HG03175 (cell line): ENCODE measurements at regions not wholly inside any gene's neighbourhood (a gene's known extent, or its start where the extent isn't known, plus 50 kb on each side); places are given as distances from the start of the nearest gene placed in this dataset.

Source experiments
- ATAC-seq: cut with Tn5 transposase; IDR thresholded peaks from one replicate; pipeline ENCODE4 v1.9.1; 2021; ENCODE audit warnings: mild to moderate bottlenecking, moderate library complexity; ENCODE audit not compliant: unreplicated experiment

DNA sequence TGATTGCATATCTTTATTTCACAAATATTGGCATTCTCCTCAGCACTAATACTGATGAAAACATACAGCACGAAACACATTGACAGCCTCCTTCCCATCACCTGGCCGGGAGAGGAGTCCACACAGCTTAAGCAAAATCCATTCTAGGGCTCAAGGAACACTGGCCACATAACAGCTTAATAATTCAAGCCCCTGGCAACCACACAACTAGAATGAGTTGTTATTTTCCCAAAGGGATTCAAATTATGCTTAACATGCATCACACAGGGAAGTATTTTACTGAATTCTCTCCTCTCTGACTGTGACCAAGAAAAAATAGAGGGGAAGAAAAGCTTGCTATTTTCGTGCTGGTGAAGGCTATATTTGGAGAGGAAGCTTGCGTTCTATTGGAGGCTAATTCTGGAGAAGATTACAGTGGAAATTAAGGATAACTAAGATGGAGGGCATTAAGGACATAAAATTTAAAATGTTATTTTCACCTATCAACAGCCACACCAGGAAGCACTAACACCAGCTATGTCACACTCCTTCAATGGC is 198.5 kb downstream of the ADGRG6 start:
- no peak for ATAC-seq

DNA sequence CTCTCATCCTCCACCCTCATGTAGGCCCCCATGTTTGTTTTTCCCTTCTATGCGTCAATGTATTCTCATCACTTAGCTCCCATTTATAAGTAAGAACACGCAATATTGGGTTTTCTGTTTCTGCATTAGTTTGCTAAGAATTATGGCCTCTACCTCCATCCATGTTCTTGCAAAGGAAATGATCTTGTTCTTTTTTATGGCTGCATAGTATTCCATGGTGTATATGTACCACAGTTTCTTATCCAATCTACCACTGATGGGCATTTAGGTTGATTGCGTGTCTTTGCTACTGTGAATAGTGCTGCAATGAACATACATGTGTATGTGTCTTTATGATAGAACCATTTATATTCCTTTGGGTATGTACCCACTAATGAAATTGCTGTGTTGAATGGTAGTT is 200.0 kb downstream of the ADGRG6 start:
- no peak for ATAC-seq

DNA sequence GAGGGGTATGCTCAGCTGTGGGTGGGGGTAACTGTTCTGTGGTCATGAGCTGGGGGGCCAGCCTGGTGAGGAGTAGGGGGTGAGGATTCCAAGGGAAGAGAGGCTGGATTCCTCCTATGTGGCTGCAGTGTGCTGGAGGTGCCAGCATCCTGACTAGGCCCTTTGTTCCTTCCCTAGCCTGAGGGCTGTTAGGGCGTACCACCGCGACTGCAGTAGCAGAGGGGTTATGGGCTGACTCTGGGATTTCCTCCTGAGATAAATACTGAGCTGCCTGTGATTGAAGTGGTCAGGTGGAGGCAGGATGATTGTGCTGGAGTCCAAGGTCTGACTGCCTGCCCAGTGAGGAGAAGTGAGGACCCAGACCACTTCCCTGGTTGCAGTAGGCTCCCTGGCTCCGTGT is 205.3 kb downstream of the ADGRG6 start:
- no peak for ATAC-seq

DNA sequence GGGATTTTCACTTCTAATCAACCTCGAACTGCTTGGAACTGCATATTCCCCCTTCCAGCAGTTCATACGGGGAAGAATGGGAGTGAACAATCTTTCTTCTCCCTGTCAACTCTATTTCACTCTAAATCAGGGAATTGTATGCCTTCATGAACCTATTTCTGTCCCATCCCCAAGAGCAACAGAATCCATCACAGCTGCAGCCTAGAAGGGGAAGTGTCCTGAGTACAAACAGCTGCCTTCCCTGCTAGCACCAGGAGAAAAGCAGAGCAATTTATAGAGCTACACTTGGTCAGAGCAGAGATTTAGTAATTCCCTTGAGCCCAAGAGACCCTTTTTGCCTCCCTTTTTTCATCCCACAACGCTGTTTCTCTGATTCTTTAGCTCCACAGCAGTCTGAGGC is 208.4 kb downstream of the ADGRG6 start:
- no peak for ATAC-seq

DNA sequence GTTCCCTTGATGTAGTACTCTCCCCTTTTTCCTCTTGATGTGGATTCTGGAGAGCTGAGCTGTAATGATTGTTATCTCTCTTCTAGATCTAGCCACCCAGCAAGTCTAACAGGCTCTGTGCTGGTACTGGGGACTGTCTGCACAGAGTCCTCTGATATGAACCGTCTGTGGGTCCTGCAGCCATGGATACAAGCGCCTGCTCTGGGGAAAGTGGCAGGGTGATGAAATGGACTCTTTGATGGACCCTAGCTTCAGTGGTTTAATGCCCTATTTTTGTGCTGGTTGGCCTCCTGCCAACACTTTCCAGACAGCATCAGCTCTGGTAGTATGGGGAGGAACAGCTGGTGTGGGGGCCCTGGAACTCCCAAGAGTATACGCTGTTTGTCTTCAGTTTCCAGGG is 216.3 kb downstream of the ADGRG6 start:
- ATAC-seq: no peak

DNA sequence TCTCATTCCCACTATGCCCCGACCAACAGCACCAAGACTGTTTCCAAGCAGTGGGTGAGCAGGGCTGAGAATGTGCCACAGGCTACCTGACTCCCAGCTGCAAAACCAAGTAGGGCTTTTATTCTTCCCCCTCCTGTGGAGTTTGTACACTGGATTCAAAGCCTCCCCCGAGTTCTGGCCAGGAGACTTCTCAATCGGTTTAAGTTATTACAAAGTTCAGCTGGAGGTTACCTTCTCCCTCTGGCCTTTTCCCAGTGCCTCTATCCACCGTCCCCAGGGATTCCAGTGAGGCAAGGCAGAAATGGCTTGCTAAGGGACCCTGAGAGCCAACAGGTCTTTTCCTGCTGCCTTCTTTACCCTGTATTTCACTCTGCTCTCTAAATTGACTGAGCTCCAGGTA is 217.0 kb downstream of the ADGRG6 start:
- ATAC-seq: no peak

DNA sequence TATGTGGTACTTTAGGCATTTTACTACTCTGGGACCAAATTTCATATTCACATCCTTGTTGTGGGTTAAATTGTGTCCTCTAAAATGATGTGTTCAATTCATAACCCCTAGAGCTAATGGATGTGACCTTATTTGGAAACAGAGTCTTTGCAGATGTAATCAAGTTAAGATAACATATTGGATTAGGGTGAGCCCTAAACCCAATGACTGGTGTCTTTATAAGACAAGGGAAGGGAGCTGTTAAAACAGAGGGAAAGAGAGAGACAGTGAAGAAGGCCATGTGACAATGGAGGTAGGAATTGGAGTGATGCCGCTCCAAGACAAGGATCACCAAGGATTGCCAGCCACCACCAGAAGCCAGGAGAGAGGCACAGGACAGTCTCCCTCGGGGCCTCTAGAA is 220.0 kb downstream of the ADGRG6 start:
- ATAC-seq: no peak

DNA sequence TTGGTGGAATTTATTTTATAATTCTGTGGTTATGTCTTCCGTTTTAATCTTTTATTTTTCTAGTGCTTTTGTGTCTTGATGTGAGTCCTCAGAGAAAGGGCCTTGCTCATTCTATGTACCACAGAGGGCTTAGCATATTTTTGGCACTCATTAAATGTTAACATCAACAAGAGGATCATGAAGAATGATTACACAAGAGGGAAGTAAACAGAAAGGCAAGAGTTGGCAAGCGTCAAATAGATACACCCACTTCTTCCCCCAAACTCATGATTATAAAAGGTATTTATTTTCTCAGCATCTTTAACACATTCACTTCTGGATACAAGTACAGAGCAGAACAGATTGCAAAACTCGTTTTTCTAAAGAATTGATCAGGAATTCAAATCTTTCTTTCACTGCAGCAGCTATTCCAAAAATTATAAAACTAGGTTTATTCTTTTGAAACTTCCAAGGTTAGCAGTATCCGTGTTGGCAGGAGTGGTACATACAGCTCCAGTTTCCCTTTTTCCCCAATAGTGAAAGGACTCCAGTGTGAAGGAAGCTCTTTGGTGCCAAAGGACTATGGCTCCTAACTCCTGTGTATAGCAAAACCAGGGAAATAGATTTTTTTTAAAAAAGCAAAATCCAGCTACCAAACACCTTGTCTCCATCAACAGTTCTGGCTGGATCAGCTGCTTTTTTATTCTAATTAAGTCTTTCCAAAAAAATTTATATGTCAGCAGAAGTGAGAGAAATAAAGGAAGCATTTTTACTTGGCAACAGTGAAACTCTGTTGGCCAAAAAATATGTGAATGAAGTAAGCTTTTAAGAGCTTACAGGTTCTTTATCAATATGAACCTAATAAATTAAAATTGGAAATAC is 221.9 kb downstream of the ADGRG6 start:
- no peak for ATAC-seq

DNA sequence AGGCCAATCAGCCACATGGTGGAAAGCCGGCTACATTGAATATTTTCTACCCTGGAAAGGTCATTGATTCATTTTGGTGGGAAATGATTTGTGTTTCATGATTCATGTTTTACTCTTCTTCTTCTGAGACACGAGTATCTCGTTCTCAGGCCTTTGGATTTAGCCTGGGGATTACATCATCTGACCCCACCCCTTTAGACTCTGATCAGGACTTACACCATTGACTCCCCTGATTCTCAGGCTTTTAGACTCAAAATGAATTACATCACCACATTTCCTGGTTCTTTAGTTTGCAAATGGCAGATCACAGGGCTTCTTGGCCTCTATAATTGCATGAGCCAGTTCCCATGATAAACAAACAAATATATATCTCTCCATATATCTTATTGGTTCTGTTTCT is 228.8 kb downstream of the ADGRG6 start:
- no peak for ATAC-seq

DNA sequence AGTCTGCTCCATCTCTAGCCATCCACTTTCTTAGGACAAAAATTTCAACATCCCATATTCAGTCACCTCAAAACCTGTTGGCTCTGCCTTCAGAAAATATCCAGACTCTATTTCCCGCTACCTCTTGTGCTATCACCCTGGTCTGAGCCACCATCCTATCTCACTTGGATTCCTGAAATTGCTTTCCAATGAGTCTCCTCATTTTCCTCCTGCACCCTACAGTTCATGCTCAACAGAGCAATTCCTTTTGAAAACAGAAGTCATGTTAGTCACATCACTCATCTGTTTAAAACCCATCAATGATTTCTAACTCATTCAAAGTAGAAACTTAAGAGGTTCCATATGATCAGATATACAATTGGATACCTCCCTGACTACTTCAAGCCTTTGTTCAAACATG is 229.9 kb downstream of the ADGRG6 start:
- no peak for ATAC-seq

DNA sequence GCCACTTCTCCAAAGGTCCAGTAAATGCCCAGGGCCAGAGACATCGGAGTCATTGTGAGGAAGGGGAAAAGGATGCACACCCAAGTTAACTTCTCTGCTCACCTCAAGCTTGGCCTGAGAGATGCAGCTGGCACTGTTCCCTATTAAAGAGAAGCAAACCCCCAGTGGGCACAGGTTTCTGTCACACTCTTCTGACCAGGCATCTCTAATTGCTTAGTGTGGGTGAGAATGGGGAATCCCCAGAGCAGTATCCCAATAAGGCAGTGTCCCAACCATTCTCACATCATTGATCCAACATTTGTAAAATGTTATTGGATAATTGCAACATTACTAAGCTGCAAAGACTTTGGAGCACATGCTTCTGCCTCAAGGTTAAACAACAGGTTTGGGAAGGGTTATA is 232.3 kb downstream of the ADGRG6 start:
- no peak for ATAC-seq

DNA sequence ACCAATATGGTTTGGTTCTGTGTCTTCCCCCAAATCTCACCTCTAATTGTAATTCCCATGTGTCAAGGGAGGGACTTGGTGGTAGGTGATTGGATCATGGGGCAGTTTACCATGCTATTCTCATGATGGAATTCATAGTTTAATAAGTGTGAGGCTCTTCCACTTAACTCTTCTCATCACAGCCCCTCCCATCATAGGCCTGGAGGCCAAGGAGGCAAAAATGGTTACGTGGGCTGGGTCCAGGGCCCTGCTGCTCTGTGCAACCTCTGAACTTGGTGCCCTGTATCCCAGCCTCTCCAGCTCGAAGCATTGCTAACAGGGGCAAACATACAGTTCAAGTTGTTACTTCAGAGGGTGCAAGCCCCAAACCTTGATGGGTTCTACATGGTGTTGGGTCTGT is 232.7 kb downstream of the ADGRG6 start:
- ATAC-seq: no peak

DNA sequence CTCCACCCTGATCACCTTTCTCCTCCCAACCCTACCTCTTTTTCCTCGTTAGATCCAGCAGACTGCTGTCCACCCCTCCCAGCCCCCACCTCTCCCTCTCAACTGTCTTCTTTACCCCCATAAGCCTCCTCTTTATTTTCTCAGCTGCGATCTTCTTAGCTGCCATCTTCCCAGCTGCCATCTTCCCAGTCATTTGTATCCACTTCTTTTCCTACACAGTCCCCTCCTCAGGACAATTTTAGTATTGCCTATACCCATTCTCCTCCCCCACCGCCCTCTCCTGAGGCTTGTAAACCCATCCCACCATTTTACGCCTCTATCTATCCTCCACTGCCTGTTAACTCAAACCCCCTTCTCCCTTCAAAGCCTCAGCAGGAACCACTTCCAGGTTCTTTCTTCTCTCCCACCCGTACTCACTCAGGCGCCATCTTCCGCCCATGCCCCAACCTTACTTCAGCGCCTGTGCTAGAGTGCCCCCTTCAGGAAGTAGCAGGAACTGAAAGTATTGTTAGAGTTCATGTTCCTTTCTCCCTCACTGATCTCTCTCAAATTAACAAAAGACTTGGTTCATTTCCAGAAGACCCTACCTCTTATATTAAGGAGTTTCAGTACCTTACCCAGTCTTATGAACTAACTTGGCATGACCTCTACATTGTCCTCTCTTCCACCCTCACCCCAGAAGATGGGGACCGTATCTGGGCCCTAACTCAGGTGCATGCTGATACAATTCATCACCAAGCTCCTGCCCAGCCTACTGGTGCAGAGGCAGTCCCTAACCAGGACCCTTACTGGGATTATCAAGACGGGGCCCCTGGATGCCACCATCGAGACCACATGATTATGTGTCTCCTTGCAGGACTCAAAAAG is 236.0 kb downstream of the ADGRG6 start:
- no peak for ATAC-seq

DNA sequence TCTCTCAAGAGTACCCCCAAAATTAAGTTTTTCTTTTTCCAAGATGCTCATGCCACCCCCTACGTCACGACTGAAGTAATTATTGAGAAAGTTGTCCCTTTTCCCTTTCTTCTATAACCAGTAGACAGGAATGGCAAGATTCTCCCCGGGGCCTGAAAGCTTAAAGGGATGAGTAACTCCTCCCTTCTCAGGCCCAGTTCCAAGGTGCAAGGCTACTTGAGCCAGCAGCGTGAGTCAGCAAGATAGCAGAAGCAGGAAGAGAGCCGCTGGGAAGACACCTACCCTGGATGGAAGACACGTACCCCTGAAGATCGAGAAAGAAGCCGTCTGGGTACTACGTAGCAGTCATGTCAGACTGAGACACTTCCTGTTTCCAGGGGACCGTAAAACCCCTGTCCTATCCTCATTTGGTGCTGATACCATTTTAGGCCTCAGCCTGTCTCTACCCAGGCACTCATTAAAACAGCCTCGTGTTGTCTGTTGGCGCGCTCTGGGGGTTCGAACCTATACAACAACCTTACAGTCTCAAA is 241.0 kb downstream of the ADGRG6 start:
- ATAC-seq: no peak

DNA sequence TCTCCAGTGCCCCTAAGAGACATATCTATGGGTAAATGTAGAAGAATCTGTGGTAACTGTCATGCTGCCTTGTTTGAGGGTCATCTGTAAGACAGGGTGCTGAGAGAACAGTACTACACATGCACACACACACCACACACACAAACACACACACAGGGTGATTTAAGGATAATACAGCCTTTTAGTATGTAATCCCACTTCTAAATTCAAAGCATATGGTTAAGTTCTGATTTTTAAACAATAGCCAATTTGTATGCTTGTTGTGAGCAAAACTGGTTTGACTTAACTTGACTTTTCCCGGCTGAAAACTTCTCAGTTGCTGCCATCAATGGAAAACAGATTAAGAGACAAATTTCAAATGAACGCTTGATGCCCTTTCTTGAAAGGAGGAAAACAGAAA is 241.8 kb downstream of the ADGRG6 start:
- ATAC-seq: no peak

DNA sequence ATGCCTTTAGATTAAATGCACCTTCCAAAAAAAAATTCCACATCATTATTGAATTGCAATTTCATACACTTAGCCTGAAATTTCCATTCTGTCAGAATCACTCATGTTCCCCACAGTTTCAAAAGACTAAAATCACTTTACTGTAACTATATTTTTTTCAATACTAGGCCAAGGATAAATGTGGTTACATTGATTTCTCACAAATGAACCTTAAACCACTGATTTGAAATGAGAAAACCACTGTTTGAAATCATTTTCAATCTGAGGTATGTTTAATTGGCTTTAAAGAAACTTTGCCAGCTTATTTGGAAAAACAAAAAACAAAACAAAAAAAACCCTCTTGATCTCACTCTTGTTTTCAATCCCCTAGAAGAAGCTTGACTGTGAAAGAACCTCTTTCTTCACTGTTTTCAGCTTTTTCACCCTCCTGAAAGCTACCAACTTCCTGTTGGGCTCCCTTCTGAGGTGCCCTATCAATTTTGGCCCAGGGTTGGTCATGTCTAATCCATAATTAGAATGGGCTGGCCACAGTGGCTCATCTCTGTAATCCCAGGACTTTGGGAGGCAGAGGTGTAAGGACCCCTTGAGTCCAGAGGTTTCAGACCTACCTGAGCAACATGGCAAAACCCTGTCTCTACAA is 242.5 kb downstream of the ADGRG6 start:
- ATAC-seq: no peak

DNA sequence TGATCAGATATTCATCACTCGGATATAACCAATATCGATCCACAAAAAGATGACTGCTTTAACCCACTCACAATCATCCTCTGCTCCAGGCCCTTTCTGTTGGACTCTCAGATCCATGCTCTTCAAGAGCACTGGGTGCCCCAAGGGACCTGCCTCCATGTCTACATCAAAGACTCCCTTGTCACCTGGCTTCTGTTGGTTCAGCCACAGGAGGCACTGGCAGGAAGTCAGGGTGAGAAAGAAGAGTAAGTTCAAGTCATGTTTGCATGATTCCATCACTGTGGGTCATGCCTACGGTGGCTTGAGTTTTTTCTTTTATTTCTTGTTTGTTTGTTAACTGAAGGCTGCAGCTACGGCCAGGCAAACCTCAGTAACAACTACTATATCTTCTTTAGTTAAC is 243.3 kb downstream of the ADGRG6 start:
- ATAC-seq: no peak

DNA sequence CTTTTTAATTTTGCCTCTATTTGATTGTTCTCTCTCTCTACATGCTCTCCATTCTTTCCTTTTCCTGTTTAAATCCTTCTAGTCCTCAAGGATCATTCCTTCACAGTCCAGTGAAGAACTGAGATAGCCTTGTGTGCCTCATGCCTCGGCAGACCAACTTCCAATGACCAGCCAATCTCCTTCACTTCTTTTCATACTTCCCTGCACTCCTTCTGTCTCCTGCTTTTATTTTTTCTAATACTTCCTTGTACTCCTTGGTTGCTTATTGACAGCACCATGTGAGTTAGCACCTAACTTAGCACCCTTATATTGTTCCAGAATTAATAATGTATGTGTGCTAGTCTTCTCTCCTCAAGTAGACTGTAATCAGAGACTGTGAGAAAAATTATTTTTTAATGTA is 246.8 kb downstream of the ADGRG6 start:
- no peak for ATAC-seq

DNA sequence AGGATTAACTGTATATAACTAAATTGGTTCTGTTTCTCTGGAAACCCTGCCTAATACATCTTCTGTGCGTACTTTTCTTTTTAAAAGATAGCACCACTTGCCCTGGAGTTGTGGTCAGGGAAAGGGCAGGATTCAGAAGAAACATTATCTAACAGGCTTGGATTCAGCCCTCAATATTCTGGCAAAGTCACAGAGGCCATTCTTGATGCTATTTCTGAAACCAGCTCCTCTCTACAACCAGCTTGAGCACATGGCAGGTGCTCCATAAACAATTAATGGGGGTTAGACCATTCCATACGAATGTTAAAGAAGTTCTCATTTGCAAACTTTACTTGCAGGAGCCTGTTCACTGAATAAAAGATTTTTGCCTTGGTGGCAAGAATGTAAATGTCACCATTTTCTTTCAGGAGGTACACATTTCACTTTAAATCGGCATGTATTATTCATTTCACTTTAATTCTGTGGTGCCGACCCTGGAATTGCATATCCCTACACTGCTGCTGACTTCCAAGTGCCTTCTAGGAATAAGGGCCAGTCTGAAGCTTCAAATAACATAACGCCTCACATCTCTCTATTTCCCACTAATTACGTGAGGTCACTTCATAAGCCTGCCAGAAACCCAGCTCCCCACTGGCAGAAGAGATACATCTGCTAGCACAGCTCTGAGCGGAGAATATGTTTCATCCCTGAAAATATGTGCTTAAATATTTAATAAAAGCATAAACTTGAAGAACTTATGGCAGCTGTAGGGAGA is 248.7 kb downstream of the ADGRG6 start:
- no peak for ATAC-seq

DNA sequence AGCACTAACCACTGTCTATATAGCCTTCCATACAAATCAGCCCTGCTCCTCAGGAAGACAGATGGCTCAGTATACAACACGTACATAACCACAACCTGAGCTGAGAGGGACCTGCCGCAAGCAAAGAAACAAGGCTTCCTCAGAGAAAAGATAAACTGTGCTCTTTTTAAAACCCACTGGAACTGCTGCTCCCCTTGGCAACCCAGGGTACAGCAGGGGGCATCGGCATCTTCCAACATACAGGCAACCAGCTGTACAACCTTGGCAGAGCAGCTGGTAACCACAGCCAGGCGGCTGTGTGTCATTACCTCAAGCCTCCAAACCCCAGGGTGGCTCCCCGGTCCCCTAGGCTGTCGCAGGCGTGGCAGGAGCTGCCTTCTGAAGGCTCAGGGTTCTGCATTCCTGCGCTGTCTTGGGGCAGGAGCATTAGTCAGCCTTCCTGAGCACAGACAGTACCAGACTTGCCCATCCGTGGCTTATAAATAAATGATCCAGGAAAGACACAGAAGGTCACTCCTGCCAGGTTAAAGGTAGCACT is 249.5 kb downstream of the ADGRG6 start:
- ATAC-seq: no peak
